Fibroblast of lung (primary cell): ENCODE measurements at regions not wholly inside any gene's neighbourhood (a gene's known extent, or its start where the extent isn't known, plus 50 kb on each side); places are given as distances from the start of the nearest gene placed in this dataset.

Source experiments
- DNase-seq, 2 donors: peaks; one replicate each; pipeline versions ENCODE4 v3.0.0 to v3.0.0-alpha.2; 2010; ENCODE audit warnings: low read depth in 2 of 2
- H2AFZ ChIP-seq: 2 replicates; pipeline ENCODE4 v1.5.1; 2012; ENCODE audit warnings: low read length, control low read depth, inconsistent platforms
- H3K27ac ChIP-seq: 2 replicates; pipeline ENCODE4 v1.5.1; 2011; ENCODE audit warnings: low read length, control low read depth; ENCODE audit not compliant: insufficient read depth
- H3K27me3 ChIP-seq: 2 replicates; pipeline ENCODE4 v1.5.1; 2011; ENCODE audit warnings: mild to moderate bottlenecking, low read length; ENCODE audit not compliant: control insufficient read depth, insufficient read depth
- H3K36me3 ChIP-seq: 2 replicates; pipeline ENCODE4 v1.5.1; 2011; ENCODE audit warnings: low read length; ENCODE audit not compliant: control insufficient read depth, insufficient read depth
- H3K4me1 ChIP-seq: 2 replicates; pipeline ENCODE4 v1.5.1; 2011; ENCODE audit warnings: low read length; ENCODE audit not compliant: control insufficient read depth, insufficient read depth; ENCODE audit errors: extremely low read depth
- H3K4me2 ChIP-seq: 2 replicates; pipeline ENCODE4 v1.5.1; 2011; ENCODE audit warnings: low read length, control low read depth; ENCODE audit not compliant: insufficient read depth; ENCODE audit errors: extremely low read depth
- H3K4me3 ChIP-seq, 4 experiments: fragments of 200-600 bp in 1 of 4; sonication (generic) in 1 of 4; replicated peaks in 1 of 4; 2 replicates each; pipeline ENCODE4 v1.5.1; 2011 to 2016; ENCODE audit warnings: low read length in 4 of 4, low read depth in 3 of 4, mild to moderate bottlenecking in 3 of 4, control low read depth in 2 of 4, inconsistent platforms in 1 of 4, mixed read lengths in 1 of 4; ENCODE audit not compliant: insufficient read depth in 1 of 4; ENCODE audit errors: control extremely low read depth in 1 of 4
- H3K79me2 ChIP-seq: 2 replicates; pipeline ENCODE4 v1.5.1; 2012; ENCODE audit warnings: mild to moderate bottlenecking, low read length, inconsistent platforms; ENCODE audit not compliant: control insufficient read depth, insufficient read depth
- H3K9ac ChIP-seq: 2 replicates; pipeline ENCODE4 v1.5.1; 2011; ENCODE audit warnings: mild to moderate bottlenecking, low read length, control low read depth; ENCODE audit not compliant: insufficient read depth
- H3K9me3 ChIP-seq: 2 replicates; pipeline ENCODE4 v1.5.1; 2012; ENCODE audit warnings: low read depth, low read length; ENCODE audit not compliant: control insufficient read depth, insufficient read depth
- H4K20me1 ChIP-seq: 2 replicates; pipeline ENCODE4 v1.5.1; 2011; ENCODE audit warnings: low read length; ENCODE audit not compliant: control insufficient read depth, insufficient read depth; ENCODE audit errors: extremely low read depth
- EZH2 ChIP-seq: IDR thresholded peaks from 2 replicates; pipeline ENCODE4 v1.5.1; 2012; ENCODE audit warnings: low read length, control low read depth, mild to moderate bottlenecking; ENCODE audit errors: missing control alignments
- TF ChIP-seq, protein P1 (sequence below), 2 donors: IDR thresholded peaks in 1 of 2; conservative IDR thresholded peaks in 1 of 2; 1 replicate in 1 of 2; 2 replicates in 1 of 2; pipeline ENCODE4 v1.5.1; 2011 to 2012; ENCODE audit warnings: low read length in 2 of 2, control low read depth in 1 of 2, inconsistent platforms in 1 of 2, low read depth in 1 of 2, mild to moderate bottlenecking in 1 of 2

DNA sequence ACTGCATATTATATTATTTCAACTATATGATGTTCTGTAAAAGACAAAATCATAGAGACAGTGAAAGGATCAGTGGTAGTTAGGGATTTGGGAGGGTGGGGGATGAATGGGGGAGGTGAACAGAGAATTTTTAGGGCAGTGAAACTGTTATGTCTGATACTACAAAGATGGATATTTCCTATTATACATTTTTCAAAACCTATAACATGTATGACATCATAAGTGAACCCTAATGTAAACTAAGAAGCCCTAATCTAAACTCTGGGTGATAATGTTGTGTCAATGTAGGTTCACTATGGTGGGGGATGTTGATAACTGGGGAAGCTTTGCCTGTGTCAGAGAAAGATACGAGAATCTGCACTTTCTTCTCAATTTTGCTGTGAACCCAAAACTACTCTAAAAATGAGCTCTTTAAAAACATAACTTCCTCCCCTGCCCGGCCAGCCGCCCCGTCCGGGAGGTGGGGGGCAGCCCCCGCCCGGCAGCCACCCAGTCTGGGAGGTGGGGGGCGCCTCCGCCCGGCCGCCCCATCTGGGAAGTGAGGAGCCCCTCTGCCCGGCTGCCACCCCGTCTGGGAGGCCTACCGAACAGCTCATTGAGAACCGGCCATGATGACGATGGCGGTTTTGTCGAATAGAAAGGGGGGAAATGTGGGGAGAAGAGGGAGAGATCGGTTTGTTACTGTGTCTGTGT, 234.4 kb downstream of the RPIA start:
- Histone ChIP-seq H3K27me3 (no peaks in the 10 kb centered on the region), H3K27ac (no peak overlapping the region), H3K36me3 (no peaks in the 10 kb centered on the region), H3K79me2 (no peaks in the 10 kb centered on the region), H2AFZ (no peak overlapping the region), H3K4me2 (no peak overlapping the region), H3K4me1 (no peaks in the 10 kb centered on the region), H3K9ac (no peak overlapping the region), H4K20me1 (no peaks in the 10 kb centered on the region), H3K4me3 (no peak overlapping the region), H3K9me3 (no peaks in the 10 kb centered on the region)
- DNase-seq, result no peak
- TF ChIP-seq, protein P1, sequence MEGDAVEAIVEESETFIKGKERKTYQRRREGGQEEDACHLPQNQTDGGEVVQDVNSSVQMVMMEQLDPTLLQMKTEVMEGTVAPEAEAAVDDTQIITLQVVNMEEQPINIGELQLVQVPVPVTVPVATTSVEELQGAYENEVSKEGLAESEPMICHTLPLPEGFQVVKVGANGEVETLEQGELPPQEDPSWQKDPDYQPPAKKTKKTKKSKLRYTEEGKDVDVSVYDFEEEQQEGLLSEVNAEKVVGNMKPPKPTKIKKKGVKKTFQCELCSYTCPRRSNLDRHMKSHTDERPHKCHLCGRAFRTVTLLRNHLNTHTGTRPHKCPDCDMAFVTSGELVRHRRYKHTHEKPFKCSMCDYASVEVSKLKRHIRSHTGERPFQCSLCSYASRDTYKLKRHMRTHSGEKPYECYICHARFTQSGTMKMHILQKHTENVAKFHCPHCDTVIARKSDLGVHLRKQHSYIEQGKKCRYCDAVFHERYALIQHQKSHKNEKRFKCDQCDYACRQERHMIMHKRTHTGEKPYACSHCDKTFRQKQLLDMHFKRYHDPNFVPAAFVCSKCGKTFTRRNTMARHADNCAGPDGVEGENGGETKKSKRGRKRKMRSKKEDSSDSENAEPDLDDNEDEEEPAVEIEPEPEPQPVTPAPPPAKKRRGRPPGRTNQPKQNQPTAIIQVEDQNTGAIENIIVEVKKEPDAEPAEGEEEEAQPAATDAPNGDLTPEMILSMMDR (conservative IDR thresholded peaks at IDR 0.05 in 1 of 2, IDR thresholded peaks at IDR 0.05 in 1 of 2; ENCODE audit: low read depth in 1 of 2, low read length in 2 of 2), result no peak
- TF ChIP-seq EZH2, result no peak

DNA sequence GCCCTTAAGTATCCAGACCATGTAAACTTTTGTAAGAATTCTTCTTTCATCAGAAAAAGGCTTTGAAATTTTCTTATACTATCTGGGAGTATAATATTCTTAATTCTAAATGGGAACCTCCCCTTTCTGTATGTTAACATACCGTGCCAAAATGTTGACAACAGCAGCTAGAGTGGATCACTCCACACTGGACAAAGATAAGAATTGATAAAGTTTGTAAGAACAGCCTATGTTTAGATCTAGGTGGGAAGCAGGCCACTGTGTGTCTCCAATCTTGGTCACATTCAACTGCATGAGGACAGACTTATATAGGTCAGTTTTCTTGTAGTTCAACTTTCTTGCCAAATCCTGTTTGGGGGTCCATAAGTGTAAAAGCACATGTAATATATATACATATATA, 235.7 kb downstream of the RPIA start:
- Histone ChIP-seq H3K4me2 (no peak overlapping the region), H4K20me1 (no peaks in the 10 kb centered on the region), H3K9me3 (no peaks in the 10 kb centered on the region), H3K4me3 (no peak overlapping the region), H3K36me3 (no peaks in the 10 kb centered on the region), H3K79me2 (no peaks in the 10 kb centered on the region), H3K9ac (no peak overlapping the region), H3K4me1 (no peaks in the 10 kb centered on the region), H3K27me3 (no peaks in the 10 kb centered on the region), H2AFZ (no peak overlapping the region), H3K27ac (no peak overlapping the region)
- no peak for TF ChIP-seq EZH2
- TF ChIP-seq, protein P1 (conservative IDR thresholded peaks at IDR 0.05 in 1 of 2, IDR thresholded peaks at IDR 0.05 in 1 of 2; ENCODE audit: low read depth in 1 of 2, low read length in 2 of 2), result no peak
- DNase-seq, result no peak

DNA sequence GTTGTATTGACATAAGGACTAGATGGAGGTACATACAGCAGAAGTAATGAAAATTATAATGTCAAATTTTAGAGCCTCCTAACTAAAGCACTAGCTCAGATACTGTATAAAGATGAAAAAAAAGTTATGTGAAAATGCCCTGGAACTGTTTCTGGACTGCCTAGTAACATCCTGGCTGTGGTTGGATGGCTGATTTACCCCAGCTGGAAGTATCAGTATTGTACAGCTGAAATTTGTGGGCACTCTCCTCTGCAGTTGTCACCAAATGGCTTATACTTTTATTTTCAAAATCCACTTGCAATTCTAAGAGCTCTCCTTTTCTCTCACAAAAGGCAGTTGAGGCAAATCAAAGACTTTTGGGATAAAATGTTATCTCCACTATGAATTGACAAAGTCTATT, 239.2 kb downstream of the RPIA start:
- no peaks in the 10 kb centered on the region for H3K36me3 ChIP-seq
- no peaks in the 10 kb centered on the region for H3K27me3 ChIP-seq
- H3K79me2 ChIP-seq, result no peaks in the 10 kb centered on the region
- no peaks in the 10 kb centered on the region for H4K20me1 ChIP-seq
- DNase-seq, result no peak
- no peak overlapping the region for H3K4me3 ChIP-seq
- no peak overlapping the region for H3K4me2 ChIP-seq
- TF ChIP-seq EZH2, result no peak
- no peak overlapping the region for H3K27ac ChIP-seq
- H3K9ac ChIP-seq, result no peak overlapping the region
- no peaks in the 10 kb centered on the region for H3K9me3 ChIP-seq
- no peak overlapping the region for H2AFZ ChIP-seq
- H3K4me1 ChIP-seq, result no peaks in the 10 kb centered on the region
